Panc1 (cell line): ENCODE measurements at regions not wholly inside any gene's neighbourhood (a gene's known extent, or its start where the extent isn't known, plus 50 kb on each side); places are given as distances from the start of the nearest gene placed in this dataset.

Experiments used
- CTCF ChIP-seq: fragments of 450-650 bp; IDR thresholded peaks from 2 replicates; pipeline ENCODE4 v1.5.1; 2017; ENCODE audit warnings: mild to moderate bottlenecking
- SIN3A ChIP-seq: IDR thresholded peaks from 2 replicates; pipeline ENCODE4 v1.6.1; 2012; ENCODE audit warnings: low read depth, mild to moderate bottlenecking, low read length, moderate library complexity, borderline replicate concordance; ENCODE audit not compliant: insufficient read depth
- TCF7L2 ChIP-seq: IDR thresholded peaks from 2 replicates; pipeline ENCODE4 v1.6.1; 2011; ENCODE audit warnings: mild to moderate bottlenecking, low read depth, low read length, inconsistent platforms

DNA sequence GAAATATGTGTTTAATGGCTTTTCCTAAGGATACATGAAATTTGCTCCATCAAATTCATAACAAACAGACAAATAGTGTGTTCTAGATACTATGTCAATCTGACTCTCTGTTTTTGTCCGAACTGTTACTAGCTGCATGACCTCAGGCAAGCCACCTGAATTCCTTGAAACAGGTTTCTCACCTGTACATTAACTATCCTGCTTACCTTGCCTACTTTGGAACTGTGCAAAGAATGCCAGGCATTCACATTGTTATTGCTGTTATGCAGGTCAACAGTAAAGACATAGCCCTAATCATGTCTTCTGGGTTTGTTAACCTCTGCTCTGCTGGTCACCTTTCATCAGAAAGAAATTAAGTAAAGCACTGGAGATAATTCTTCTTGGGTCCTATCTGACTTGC lies 1283.9 kb upstream of the CELF2 start:
- TF ChIP-seq CTCF (no peak), SIN3A (no peak), TCF7L2 (no peak)
